ENCODE measurements at regions not wholly inside any gene's neighbourhood (a gene's known extent, or its start where the extent isn't known, plus 50 kb on each side); places are given as distances from the start of the nearest gene placed in this dataset.
A peak's percentile ranks its signal among the peaks of the same experiment; 100 is the strongest.

DNA sequence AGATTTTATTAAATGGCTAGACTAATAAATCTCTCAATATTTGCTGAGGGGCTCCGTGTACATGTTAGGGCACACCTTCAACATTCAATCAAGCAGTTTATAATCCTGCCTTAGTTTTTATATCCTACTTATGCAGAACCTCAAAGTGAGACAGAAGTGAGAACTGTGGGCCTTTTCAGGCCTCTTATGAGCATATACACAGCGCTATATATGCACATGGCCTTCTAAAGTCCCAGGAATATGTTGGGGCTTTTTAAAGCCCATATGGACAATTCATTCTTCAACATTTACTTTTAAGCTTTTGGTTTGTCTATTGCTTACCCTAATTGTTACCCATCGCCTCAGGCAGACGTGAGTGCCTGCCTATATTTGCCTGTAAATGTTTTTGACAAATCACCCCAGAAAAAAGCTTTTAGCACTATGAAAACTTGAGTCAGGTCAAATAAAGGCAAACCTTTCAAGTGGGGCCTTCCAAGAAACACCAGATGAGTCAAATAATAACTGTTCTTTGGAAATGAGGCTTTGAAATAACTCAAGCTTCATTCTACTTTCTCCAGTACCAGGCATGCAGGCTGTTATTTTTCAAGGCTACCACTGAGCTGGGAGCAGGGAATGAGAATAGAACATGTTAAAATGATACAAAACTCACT lies 58.2 kb downstream of the ESM1 start:
- peak in 1 of 2 donors; percentile 45 for ATAC-seq

DNA sequence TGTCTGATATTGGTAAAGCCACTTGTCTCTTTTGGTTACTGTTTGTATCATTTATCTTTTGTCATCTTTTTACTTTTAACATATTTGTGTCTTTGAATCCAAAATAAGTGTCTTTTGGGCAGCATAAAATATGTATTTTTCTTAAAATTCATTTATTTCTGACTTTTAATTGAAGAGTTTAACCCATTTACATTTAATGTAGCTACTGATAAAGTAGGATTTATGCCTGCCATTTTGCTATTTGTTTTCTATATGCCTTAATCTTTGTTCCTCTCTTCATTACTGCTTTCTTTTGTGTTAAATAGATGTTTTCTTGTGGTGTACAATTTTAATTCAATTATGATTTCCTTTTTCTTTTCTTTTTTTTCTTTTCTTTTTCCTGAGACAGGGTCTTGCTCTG lies 60.9 kb downstream of the ESM1 start:
- no peak for ATAC-seq

DNA sequence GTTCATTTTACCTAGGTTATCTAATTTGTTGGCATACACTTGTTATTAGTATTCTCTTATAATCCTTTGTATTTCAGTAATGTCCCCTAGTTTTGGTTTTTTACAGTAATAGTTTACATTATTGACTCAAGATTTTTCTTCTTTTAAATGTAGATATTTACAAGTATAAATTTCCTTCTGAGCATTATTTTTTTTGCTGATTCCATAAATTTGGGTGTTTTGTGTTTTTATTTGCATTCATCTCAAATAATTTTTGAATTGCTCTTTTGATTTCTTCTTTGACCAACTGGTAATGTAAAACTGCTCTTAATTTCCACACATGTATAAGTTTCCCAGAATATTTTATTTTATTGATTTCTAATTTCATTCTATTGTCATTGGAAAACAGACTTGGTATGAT lies 68.1 kb downstream of the ESM1 start:
- no peak for ATAC-seq

DNA sequence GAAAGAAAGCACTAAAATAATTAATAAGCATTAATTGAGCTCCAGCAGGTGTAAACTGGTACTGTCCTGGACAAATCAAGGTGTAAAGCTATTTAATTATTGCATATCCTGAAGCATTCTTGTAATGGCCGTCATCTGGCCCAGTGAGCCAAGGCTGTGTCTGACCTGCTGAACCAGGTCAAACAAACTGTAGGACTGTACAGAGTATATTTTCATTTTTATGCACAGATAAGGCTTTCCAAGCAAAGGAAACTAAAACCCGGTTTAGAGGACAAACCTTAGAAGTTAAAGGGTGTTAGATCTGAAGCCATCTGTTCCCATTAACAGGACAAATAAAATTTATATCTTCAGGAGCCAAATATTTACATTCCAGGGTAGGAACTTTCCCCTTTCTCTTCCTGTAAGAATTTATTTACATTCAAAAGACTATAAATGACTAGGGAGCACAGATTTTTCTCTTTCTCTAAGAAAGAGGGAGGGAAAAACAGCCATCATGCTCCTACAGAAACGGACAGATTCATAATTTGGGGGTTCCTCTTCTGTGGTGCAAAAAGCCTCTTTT lies 69.8 kb downstream of the ESM1 start:
- no peak for ATAC-seq

DNA sequence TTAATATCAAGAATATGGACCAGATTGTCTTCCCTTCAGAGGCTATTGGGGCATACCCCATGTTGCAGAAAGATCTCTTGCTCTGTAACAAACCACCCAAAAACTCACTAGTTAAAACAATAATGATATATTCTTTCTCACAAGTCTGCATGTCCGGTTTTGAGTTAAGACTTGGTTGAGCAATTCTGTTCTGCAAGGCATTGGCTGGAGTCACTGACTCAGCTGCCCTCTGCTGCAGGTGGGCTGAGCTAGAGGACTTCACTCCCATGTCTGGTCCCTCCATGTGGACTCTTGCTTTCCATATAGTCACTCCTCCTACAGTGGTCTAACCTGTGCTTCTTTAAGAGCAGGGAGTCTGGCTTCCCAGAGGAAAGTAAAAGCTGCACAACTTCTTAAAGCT lies 73.4 kb downstream of the ESM1 start:
- no peak for ATAC-seq

DNA sequence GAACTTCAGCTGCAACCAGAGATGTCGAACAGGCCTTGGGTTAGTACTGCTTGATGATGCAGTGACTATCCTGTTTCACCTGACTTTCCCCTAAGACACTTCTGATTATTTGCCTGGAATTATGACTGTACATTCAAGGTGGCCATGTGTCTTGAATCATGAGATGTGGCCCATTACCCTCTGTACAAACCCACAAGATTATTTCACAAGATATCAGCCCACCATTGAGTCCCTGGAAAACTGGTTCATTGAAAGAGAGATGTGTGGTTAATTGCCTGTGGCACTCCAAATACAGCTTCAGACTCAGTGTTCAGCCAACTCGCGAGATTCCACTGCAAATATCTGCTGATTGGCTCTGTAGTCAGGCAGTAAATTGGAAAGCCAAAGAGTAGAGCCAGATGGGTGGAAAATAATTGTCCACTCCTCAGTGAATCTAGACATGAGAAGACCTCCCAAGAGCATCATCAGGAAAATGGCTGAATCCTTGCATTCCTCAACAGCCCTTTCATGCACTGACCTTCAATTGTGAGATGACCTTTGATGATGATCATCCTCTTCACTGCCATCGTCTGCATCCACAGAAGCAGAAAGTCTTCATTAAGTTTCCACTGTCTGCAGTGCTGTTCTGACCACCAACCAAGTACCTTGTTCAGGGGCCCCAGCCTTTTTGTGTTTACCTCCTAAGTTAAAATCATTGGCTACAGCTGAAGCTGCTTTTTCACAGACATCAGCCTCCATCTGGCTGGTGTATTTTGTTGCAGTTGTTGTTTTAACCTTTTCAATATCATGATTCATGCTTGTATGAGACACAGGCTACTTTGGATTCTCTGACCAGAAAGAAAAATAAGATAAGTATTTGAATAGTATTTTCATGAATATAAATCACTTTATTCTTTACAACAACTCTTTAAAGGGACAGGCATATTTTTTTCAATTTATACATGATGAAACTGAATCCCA lies 75.2 kb downstream of the ESM1 start:
- ATAC-seq: no peak

DNA sequence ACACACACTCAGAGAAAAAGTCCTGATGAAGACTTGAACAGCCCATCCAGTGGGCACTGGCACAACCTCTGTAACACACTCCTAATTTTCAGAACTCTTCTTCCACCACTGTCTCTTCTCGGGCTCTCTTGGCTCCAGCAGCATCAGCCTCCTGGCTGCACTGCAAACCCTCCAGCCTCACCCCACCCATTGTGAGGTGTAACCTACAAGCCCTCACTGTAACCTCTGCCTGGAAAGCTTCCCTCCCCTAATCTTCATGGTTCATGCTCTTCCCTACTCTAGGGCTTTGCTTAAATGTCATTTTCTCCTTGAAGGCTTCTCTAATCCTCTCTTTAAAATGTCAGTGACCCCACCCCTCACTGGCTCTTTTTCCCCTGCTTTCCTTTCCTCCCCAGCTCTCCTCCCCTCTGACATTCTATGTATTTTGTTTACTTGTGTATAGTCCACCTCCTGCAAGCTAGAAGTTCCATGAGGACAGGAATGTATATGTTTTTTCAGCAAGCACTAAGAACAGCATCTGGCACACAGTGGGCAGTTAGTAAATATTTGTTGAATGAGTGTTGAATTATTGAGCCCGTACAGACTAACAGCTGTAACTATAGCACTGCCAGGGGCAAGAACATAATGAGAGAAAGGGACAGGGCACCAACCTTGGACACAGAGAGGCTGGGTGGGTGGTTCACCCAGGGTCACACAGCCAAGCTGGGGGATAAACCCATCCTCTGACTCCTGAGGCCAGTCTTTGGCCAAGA lies 76.4 kb downstream of the ESM1 start:
- ATAC-seq: no peak

DNA sequence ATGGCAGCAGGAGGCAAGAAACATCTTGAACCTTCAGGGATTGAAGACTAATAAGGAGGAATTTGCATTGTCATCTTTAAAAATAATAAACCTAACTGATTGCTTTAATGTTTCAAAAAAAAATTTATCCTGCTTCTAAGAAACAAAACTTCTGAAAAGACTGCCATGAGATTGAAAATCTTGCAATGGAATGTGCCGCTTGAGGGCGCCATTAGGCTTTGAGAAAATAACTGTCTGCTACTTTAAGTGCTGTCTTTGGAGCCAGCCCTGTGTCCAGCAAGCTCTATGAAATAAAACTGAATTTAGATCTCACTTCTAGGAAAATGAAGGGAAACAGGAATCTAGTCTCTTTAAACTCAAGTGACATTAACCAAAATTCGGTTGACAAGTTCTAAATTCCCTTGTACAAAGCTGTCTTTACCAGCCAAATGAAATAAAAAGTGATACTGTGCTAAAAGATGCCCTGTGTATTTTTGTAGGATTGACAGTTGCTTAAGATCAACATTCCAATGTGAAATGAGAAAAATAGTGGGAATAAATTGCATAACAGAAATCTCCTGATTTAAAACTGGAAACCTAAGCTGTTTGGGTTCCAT lies 79.4 kb downstream of the ESM1 start:
- no peak for ATAC-seq

DNA sequence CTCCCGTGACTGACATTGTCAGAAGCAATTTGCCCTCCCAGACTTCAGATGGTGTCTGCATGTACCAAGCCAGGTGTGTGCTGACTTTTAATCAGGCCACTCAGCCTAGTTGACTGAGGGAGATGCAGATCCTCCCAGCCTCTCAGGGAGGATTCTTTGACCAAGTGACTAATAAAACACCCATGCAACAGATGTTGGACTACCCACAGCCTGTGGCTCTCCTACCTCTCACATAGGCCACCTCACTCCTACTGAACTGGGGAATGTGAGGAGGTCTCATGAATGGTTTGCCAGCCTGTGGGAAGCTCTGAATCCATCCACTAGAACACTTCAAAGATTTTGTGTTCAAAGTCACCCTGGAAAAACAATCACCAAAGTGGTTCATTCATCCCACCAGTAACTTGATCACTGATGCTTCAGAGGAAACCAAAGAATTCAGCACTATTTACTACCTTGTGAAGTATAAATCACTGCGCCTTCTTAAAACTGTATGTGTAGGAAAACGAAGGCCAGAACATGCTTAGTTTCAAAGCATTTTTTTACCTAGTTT lies 80.1 kb downstream of the ESM1 start:
- ATAC-seq: no peak

DNA sequence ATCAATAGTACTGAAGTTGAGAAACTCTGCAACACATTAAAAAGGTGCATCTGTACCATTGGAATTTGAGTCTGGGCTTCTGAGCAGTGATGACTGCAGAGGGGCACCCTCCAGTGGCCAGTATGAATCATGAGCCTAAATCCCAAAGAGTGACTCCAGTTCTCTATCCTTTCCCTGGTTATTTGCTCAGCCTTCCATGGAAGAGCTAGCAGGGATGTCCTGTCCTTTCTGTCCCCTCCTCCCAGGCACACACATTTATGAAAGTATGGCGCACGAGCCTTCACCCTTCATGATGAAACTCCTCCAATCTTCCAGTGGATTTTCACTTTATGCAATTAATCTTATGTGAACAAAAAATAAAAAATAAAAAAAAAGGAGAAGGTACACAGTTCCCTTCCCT lies 81.0 kb downstream of the ESM1 start:
- ATAC-seq: no peak

DNA sequence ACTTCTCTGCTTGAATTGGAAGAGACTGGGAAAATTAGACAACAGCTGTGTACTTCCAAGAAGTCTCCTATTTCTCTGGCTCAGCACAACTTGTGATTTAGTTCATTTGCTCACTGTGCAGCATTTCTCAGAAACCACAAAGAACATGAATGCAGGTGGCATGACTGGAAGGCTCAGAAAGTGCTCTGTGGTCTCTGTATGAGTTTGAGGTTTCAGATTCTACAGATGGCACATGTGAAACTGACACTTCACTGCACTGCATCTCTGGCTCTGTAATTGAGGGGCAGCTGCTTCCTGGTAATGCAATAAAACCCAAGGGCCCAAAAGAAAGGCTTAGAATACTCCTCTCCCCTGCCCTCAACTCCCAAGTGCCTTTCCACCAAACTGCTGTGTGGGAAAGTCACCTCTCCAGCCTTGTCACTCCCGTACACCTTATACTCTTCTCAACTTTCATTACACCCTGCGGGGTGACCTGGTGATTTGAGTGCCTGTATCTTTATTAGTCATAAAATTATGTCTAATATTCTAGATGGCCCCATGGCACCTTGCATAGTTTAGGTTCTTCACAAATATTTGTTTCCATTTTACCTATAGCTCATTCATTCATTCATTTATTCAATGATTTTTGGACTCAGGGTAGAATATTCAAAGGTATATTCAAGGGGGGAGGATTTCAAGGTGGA lies 82.5 kb downstream of the ESM1 start:
- ATAC-seq: peak; percentile 94 to 98

DNA sequence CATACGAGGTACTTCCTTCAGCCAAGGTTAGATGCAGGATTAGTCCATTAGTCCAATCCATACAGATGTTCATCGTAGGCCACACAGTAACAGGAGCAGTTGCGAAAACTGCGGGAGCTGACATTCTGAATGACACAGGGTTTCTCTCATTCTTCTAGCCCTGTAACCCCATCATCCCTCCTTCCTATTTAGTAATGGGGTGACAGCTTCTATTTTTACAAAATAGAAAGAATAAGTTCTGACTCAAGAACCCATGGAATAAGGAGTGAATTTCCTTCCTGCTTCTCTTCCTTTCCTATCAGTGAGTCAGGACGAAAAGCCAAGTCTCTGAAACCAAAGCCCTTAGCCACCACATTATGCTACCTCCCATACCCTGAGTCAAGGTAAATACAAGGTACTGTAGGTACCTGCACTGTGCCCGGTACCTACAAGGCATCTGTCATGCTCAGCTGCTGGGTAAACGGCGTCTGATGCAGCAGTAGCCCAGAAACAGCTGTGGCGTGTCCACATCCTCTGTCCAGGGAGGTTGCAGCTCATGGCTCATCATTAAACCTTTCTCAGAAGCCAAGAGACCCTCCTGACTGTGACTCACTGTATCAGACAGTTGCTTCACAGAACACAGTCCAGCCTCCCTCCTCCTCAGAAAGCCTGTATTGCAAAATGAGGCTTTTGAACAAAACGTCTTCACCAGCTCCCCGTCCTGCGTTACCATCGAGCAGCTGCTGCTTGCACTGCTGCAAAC lies 84.2 kb downstream of the ESM1 start:
- no peak for ATAC-seq

DNA sequence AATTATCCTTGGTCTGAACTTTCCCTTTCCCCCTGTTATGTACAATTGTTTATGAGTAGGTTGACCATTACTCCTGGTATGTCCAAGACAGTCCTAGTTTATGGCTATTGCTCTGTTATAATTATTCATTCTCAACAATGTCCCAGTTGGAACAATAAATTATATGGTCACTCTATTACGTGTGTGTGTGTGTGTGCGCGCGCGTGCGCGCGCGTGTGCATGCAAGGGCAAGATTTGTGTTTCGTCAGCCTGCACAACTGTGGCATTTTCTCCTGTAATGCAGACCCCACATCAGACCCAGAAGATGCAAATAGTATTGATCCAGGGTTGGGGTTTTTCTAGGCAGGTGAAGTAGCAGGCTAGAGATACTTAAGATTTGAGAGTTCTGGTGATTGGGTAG lies 88.4 kb downstream of the ESM1 start:
- no peak for ATAC-seq

DNA sequence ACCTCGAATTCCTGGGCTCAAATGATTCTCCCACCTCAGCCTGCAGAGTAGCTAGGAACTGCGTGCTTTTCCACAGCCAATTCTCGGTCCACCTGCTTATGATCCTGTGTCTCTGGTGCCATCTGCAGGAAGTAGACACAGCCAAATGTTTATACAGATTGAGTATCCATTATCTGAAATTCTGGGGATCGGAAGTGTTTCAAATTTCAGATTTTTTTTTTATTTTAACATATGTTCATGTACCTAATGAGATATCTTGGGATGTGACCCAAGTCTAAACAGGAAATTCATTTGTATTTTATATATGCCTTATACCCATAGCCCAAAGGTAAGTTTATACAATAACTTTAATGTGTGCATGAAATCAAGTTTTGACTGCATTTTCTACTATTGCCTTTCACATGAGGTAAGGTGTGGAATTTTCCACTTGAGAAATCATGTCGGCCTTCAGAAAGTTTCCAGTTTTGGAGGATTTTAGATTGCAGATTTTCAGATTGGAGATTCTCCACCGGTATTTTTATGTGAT lies 89.5 kb downstream of the ESM1 start:
- no peak for ATAC-seq

DNA sequence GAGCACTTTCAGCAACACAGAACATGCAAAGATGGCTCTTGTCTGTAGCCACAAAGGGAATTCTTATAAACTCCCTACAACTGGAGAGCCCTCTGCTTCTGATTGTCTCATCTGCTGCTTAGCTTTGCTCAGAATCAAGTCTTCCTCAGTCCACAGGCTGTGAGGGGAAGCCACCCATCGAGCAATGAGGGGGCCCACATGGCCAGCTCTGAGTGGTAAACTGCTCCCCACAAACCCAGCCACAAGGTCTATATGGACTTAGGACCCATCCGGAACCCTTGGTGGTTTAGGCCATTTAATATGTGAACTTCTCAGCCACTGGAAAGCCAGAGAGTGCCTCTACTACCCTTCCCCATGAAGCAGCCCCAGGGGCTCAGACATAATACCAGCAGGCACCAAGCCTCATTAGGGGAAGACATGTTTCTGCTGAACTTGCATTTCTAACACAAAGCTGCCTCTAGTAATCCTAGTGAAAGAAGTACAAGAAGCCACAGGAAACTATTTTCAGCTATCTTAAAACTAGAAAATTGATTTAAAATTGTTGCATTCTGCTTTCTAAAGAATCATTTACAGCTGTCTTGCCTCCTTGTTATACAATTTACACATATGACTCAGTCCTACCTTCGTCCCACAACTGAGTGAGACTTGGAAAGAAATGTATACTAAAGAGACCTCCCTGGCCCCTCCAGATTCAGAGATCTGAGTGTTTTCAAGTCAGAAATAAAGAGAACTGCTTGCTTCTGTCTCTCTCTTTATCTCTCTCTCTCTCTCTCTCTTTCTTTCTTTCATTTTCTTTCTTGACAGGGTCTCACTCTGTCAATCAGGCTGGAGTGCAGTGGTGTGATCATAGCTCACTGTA lies 90.2 kb downstream of the ESM1 start:
- ATAC-seq: peak in 1 of 2 donors; percentile 56

DNA sequence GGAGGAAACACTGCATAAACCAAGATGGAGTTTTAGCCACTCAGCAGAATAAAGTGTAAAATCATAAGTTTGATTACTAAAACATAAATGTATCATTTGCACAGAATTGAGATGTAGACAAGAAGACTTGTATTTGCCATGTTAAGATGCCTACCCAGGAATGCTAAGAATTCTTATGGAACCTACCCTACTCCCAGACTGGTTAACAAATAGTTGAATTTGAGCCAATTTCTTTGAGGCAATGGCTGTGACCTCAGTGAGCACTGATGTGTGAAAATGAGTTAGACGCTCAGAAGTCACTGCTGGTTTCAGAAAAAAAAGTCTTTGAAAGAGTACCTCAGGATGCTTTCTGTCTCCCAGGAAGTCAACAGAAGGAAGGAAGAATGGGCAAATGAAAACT lies 95.6 kb downstream of the ESM1 start:
- no peak for ATAC-seq

DNA sequence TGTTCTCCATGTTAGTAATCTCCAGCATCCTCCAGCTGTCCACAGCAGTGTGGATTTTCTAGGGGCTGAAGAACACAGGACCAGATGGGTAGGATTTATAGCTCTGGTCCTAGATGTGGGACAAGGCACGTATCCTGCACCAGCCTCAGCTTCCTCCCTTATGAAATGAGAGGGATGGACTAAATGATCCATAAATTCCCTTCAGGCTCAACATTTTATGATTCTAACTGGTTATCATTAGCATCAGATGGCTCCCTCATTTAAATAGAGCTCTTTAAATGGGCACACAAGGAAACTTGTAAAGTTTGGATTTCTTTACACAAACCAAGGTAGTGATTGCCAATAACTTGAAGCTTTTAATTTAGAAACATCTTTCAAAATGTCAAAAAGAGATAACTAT lies 97.7 kb downstream of the ESM1 start:
- ATAC-seq: no peak

DNA sequence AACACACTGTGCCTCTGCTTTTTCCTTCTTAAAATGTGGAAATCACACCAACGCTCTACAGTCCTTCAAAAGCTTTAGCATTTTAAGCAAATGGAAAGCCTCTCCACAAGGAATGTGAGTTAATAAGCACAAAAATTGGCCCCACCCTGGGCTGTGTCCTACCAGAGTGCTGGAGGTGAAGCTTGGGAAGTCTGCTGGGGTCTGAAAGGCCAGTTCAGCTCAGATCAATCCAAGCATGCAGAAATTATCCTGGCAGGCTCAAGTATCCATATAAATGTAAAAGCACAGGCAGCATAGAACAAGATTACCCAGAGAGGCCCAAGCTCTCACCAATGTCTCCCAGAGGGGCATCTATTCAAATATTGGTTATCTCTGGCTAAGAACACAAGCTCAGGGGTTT lies 98.5 kb downstream of the ESM1 start:
- ATAC-seq: no peak

DNA sequence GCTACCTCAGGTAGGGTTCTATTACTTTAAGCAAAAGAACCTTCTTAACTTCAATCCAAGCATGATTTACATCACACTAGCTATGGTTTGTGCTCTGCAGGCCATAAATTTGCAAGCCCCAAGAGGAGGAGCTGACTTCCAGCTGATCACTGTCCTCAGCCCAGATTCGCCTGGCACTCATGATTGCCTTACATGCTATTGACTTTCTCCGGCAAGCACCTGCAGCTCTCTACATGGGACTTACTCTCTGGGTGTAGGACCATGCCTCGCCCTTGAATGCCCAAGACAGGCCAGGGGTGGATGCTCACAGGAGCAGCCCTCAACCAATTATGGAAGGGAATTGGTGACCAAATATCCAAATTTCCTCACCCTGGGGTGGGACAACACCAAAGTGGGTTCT lies 99.8 kb downstream of the ESM1 start:
- ATAC-seq: no peak

DNA sequence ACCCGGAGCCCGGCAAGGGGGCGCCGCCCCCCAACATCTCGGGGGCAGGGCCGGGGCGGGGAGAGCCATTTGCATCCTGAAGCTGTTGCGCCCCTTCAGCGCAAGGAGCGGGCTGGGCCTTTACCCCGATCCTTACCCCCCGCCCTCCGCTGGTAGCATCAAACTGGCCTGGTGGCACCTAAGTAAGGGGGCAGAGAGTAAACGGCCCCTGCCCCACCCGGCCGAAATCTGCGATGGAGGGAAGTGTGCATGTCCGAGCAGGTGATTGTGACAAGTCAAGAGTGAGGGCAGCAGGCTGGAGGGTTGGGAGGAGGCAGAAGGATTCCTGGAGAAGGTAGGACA lies 101.2 kb downstream of the ESM1 start:
- ATAC-seq: no peak

Data from activated CD4-positive, CD25-positive, alpha-beta regulatory T cell treated with anti-CD3 and anti-CD28 coated beads, Interleukin-2, amount 50 U/mL, for 24 hours (primary cell).